NCI-H82 treated with DMSO at 0.1 percent for 48 hours (cell line): ENCODE measurements at regions not wholly inside any gene's neighbourhood (a gene's known extent, or its start where the extent isn't known, plus 50 kb on each side); places are given as distances from the start of the nearest gene placed in this dataset.
"Not testable (repeated sequence)": the region's sequence is repeated elsewhere in the genome, so short reads cannot be mapped to it uniquely, and the experiment has no call there.

ENCODE experiments used
- DNase-seq: peaks from one replicate; lab custom pipeline; 2025; ENCODE audit not compliant: unreplicated experiment; lab: John Stamatoyannopoulos, UW

DNA sequence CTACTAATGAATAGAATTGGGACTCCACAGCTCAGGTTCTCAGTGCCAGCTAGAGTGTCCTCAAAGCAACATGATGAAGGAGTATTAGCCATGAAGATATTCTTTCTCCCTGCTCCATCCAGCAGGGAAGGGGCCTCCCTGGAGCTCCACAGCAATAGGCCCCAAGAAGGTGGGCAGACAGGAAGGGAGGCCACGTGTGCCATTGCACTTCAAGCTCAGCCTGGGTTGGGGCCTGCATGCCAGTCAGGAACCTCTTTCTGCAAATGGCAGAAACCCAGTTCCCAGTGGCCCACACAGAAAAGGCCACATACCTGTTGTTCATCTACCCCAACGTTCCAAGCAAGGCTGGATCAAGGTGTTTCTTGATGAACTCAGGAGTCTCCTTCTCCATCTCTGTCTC is 357.5 kb upstream of the SFSWAP start:
- no peak for DNase-seq

DNA sequence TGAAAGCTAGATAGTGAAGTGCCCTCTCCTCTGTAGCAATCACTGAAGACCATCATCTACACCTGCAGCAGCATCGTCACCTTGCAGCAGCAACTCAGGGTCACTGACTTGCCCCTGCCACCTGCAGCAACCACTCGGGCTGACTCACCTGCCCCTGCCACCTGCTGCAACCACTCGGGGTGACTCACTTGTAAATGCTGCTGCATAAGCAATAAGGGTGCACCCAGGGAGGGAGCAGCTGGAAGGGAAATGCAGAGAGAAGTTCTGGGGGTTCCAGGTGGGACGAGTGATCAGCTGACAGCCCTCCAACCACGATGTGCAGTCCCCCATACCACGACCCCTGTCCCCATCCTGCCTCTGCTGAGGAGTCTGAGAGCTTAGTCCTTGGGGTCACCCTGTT is 357.1 kb upstream of the SFSWAP start:
- no peak for DNase-seq

DNA sequence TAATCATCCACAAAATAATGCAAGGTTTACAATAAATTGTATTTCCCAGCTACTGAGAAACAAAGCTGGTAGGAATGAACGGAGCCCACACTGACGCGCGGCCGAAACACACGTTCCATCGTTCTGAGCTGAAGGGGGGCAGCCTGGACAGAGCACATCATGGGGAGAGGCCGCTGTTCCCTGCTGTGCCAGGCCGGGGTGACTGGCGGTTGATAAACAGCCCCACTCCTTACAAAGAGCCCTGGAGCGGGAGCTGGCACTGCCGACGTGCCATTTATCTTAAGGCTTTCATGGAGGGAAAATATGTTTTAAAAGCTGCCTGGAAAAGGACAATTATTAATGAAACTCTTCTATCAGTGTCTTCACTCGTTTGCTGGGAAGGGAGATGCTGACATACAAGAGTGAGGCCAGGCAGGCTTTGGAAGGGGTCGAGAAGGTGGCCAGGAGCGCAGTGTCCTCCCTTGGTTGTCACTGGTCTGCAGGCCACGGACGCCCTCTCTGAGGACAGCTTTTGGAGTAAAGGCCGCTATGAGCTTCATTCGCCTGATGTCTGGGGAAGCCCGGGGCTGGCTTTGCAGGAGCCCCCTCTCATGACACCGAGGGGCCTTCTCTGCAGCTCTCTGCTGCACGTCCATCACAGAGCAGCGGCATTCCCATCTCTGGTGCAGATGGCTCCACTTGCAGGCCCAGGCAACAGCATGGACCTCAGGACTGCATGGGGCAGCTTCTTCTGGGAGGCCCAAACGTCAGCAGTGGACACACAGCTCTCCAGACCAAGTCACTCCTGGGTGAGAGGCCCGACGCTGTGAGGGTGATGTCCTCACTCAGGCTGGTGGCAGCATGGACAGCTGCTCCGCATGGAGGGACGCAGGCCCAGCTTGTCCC is 355.3 kb upstream of the SFSWAP start:
- DNase-seq = no peak

DNA sequence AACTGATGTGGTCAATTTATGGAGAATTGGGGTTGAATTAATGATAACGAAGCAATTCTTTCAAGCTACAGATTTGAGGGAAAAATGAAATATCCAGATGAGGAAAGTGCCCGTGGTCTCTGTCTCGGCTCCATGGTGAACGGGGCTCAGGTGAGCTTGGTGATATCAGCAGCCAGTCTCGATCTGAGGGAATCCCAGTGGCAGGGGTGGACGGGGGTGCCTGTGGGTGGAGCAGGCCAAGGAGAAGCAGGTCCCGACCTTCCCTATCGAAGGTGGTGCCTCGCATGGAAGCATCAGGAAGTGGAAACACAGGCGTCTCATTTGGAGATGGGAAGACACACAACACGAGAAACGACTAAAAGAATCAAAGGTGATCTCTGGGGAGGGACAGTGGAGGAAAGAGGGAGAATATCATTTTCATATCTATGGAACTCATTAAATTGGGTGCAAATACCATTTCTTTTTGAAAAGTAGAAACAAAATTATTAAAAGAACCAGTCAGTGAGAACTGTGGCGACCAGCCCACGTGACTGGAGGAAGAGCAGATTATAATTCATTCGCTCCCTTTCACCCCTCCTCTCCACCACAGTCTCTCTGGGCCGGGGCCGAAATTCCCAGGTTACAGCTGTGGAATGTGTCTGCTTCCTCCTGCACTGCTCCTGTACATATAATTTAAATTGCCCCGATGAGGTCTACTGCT is 354.3 kb upstream of the SFSWAP start:
- DNase-seq = no peak

DNA sequence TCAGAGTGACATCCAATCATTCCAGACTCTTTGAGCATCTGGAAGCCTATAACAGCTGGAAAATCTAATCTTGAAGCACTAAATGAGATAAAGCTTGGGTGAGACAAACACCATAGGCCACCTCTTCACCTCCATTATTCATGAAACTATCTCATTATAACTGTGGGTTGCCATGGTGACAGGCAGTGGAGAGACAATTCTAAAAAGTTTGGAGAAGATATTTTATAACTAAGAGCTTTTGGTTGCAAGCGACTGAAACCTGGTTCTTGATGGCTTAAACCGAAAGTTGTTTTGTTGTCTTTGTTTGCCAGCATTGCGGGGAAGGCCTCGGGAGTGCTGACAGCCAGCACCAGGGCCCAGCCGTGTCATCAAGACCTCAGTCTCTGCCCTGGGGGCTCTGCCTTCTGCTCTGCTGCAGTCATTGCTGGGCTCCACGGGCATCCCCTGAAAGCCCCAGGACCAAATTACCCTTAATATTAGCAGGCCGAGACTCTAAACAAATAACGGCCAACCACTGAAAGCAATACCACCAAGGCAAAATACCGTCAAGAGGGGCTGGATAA is 353.6 kb upstream of the SFSWAP start:
- DNase-seq = no peak

DNA sequence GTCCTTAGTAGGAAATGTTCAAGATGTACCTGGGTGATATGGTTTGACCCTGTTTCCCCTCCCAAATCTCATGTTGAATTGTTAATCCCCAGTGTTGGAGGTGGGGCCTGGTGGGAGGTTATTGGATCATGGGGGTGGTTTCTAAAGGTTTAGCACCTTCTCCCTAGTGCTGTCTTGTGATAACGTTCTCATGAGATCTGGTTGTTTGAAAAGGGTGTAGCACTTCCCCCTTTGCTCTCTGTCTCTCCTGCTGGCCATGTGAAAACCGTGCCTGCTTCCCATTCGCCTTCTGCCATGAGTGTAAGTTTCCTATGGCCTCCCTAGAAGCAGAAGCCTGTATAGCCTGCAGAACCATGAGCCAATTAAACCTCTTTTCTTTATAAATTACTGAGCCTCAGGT is 353.0 kb upstream of the SFSWAP start:
- no peak for DNase-seq

DNA sequence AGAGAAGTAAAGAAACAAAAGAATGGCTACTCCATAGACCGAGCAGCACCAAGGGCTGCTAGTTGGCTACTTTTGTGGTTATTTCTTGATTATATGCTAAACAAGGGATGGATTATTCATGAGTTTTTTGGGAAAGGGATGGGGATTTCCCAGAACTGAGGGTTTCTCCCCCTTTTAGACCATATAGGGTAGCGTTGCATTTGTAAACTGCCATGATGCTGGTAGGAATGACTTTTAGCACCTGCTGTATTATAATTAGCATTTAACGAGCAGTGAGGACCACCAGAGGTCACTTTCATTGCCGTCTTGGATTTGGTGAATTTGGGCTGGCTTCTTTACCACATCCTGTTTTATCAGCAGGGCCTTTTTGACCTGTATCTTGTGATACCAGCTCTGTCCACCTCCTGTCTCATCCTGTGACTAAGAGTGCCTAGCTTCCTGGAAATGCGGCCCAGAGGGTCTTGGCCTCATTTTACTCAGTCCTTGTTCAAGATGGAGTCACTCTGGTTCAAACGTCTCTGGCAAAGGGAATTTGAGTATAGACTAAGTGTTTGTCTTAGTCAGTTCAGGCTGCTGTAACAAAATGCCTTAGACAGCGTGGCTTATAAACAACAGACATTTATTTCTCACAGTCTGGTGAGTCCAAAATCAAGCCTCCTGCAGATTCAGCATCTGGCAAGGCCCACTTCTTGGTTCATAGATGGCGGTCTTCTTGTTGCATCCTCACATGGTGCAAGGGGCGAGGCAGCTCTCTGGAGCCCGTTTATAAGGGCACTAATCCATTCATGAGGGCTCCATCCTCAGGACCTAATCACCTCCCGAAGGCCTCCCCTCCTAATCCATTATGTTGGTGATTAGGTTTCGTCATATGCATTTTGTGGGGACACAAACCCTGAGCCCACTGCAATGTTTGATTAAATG is 348.3 kb upstream of the SFSWAP start:
- no peak for DNase-seq

DNA sequence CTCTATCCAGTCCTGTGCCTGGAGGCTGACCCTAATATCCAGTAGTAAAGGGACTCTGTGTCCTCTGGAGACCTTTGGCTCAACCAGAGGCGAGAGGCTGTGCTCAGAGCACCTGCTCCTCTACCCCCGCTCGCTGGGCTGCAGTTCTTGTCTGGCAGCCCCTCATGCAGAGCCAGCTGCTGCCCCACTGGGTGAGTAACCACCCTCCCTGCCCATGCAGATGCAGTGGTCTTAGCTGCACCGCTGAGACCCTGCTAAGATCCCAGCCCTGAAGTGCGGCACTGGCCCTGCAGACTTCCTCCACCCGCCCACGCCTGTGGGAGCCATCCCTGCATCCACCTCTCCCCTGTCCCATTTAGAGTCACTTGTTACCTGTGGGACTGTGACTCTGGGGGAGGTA is 347.5 kb upstream of the SFSWAP start:
- no peak for DNase-seq

DNA sequence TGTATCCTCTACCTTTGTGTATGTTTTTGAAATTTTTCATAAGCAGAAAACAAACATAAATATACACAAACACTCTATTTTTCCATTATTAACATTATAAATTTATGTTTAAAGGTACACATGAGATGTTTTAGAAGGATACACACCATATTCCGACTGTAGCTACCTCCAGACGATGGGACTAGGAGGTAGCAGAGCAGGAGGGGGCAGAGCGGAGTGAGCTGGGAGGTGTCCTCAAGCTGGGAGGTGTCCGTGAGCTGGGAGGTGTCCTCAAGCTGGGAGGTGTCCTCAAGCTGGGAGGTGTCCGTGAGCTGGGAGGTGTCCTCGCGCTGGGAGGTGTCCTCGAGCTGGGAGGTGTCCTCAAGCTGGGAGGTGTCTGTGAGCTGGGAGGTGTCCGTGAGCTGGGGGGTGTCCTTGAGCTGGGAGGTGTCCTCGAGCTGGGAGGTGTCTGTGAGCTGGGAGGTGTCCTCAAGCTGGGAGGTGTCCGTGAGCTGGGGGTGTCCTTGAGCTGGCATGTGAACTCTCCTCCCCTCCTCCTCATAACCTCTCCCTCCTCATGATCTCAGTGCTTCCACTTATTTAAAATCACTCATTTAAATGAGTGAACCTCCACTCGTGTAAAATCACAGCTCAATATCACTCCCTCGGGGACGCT is 346.9 kb upstream of the SFSWAP start:
- DNase-seq = no peak

DNA sequence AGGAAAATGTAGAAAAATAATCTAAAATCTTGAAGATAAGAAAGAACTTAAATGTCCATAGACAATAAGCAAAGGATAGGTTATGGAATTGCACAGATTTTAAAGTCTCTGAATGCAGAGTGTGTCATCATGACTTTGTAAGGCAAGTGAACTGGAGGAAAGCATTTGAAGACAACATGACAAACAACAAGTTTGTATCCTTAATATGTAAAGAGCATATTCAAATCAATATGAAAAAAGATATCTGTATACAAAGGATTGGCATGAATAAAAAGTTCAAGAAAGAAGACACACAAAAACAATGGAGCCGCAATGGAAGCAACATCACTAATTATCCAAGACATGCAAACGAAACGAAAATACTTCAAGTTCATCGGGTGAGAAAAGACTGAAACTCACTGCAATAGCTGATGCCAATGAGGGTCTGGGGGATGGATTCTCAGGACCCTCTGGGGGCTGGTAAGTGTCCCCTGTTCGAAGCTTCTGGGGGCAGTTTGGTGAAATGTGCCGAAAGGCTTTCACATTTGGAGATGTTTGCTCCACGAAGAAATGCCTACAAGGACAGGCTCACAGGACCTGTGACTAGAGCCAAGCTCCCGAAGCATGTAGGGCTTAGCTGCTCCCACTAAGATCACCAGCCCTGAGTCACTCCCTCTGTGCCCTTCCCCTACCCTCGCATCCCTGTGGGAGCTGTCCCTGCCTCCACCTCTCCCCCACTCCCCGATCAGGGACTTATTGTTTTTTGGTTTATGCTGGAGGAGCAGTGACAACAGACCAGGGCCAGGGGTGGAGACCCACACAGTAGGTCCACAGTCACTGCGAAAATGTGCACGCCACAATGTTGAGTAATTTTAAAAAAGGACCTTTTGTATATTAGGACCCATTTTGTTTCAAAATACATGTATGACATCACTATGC is 345.7 kb upstream of the SFSWAP start:
- no peak for DNase-seq

DNA sequence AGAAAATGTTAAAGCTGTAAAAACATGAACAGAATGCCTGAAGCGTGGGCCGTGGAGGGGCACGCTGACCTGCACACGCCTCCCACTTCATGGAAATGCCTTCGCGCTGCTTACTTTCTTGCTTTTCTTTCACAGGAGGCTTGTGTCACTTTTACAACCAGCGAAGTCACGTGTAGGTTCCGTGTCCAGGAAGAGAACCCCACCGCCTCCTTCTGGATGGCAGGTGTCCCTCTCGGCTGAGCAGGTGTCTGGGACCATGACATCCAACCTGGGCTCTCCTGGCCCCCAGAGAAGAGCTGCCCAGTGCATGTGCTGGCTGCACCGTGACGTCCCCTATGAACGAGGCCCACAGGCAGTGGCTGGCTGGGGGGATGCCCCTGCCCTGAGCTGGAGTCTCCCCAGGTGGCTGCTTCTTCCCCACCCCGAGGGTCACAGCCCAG is 345.0 kb upstream of the SFSWAP start:
- no peak for DNase-seq

DNA sequence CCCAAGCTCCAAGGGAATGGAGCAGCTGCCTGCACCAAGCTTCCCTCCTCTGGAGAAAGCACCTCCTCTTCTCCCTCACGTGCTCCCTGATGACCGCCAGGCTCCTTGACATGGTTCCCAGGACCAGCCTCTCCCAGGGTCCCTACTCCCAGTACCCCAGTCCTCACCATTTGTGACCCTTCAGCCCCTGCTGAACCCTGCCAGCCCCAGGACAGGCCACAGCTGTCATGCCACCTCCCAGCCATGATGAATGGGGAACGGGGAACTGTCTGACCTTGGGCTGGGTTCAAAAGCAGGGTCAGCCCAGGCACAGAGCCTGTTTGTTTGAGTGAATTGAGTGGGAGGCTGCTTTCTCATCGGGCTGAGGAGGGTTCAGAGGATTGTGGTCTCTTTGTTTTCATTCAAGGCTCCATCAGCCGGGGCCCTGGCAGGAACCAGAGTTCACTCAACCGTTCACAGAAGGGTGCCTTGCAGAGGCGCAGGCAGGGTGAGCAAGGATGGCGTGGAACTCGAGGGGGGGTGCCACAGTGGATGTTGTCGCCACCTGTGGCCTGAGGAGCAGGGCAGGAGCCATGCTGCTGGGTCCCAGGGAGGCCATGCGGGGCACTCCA is 344.5 kb upstream of the SFSWAP start:
- no peak for DNase-seq

DNA sequence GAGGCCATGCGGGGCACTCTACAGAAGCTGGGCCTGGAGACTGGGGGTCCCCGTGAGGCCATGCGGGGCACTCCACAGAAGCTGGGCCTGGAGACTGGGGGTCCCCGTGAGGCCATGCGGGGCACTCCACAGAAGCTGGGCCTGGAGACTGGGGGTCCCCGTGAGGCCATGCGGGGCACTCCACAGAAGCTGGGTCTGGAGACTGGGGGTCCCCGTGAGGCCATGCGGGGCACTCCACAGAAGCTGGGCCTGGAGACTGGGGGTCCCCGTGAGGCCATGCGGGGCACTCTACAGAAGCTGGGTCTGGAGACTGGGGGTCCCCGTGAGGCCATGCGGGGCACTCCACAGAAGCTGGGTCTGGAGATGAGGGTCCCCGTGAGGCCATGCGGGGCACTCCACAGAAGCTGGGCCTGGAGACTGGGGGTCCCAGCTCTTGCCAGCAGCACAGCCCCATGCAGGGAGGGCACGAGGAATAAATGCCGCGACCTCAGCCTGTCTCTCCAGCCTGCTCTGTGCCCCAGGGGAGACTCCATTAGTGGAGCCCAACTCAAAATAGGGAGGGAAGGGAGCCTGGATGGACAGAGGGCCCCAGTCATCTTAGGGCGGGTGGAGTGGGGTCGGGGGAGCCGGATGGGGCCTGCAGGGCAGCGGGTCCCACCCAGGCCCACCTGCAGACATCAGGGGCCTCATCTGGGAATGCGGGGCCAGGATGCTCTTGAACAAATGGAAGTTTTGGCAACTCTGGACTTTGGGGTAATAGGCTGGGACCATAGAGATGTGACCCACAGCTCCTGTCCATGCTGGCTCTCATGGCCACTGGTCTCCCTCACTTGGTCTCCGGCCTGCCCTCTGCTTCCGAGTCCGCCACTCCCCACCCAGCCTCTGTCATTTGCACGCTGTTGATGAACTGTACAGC is 343.6 kb upstream of the SFSWAP start:
- not testable (repeated sequence) for DNase-seq

DNA sequence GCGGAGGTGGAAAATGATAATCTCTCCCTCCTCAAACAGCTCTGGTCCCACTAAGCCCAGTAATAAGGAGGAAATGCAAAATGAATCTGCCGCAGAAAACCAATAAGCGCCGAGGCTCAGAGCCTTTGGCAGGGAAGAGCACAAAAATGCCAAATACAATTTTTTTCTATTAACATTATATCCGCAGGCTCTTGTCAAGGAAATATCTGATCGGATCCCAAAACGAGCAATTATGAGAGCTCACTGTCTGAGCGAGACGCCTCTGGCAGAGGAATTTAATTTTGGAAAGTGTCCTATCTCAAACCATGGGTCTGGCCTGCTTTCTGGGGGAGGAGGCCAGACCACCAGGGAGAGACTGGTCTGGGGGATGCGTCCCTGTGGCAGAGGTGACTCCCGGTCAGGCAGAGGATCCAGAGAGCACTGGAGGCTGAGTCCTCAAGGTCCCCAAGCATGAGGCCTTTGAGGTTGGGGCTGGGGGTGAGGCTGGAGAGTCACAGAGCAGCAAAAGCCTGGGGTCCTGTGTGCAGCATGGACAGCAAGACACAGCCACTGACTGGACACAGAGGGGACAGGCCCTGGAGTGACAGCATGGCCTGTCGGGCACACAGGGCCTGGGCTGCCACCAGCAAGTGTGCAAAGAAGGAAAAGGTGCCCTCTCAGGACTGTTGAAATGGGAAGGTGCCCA is 342.8 kb upstream of the SFSWAP start:
- DNase-seq = no peak

DNA sequence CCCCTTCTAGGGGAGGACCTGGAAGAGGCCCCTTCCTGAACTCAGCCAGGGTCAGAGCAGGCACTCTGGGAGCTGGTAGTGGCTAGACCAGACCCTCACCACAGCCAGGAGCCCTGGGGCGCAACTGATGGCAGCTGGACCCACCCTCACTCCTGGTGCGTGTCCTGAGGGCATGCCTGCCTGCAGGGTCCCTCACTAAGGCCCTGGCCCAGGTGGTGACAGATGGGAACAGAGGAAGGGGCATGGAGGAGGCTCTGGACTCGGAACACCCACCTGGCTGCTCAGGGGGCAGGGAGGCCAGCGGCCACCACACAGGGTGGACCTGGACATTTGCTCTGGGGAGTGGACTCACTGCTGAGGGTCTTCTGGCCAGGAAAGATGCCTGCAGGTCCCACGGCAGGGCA is 342.2 kb upstream of the SFSWAP start:
- no peak for DNase-seq

DNA sequence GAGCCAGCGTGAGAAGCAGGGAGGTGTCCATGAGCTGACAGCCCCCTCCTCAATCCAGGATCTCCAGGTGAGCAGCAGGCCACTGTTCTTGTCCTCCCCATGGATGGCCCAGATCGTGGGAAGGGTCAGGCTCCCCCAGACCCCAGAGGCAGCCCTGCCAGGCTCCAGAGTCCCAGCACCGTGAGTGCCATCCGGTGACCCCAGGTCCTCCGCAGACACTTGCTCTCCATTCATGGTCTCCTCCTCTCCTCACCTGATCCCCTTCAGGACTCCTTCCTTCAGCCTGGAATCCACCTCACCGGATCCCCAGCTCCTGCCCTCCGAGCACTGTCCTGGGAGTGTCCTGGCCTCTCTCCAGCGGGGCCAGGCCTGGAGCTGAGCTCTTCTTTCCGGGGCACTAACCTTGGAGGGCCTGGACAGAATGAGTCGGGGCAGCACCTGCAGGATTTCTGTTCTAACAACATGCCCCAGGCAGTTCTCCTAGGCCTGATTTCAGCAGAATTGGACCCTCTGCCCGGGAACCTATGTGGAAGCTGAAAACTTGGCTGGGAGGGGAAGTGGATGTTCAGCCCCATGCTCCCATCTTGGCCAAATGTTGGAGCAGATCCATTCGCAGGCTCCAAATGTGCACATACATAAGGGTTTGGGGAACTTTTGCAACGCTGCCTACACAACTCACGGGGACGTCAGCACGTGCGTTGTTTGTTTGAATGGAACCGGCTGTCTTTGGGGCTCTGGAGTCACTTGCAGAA is 341.6 kb upstream of the SFSWAP start:
- no peak for DNase-seq

DNA sequence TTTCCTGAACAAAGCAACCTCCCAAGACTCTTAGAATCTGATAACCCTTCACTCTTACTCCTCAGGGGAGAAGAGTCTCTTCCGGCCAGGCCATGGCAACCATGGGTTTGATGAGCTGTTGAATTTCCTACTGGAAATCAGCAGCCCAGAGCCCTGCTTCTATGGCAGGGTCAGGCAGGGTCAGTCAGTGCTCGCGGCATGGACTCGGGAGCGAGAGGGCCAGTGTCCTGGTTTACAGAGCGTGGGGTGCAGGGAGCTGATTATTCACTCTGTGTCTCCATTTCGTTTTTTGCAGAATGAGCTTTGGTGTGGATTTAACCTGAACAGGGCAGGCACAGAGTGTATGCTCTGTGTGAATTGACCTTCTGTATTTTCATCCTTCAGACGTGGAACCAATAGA is 340.6 kb upstream of the SFSWAP start:
- no peak for DNase-seq
